ENCODE measurements at regions not wholly inside any gene's neighbourhood (a gene's known extent, or its start where the extent isn't known, plus 50 kb on each side); places are given as distances from the start of the nearest gene placed in this dataset.

- TF ChIP-seq TAF1 (IDR thresholded peaks at IDR 0.05; ENCODE audit: low read depth) (no peak), SMC3 (conservative IDR thresholded peaks at IDR 0.05; ENCODE audit: poor library complexity) (no peak)
- TF ChIP-seq, protein P1, sequence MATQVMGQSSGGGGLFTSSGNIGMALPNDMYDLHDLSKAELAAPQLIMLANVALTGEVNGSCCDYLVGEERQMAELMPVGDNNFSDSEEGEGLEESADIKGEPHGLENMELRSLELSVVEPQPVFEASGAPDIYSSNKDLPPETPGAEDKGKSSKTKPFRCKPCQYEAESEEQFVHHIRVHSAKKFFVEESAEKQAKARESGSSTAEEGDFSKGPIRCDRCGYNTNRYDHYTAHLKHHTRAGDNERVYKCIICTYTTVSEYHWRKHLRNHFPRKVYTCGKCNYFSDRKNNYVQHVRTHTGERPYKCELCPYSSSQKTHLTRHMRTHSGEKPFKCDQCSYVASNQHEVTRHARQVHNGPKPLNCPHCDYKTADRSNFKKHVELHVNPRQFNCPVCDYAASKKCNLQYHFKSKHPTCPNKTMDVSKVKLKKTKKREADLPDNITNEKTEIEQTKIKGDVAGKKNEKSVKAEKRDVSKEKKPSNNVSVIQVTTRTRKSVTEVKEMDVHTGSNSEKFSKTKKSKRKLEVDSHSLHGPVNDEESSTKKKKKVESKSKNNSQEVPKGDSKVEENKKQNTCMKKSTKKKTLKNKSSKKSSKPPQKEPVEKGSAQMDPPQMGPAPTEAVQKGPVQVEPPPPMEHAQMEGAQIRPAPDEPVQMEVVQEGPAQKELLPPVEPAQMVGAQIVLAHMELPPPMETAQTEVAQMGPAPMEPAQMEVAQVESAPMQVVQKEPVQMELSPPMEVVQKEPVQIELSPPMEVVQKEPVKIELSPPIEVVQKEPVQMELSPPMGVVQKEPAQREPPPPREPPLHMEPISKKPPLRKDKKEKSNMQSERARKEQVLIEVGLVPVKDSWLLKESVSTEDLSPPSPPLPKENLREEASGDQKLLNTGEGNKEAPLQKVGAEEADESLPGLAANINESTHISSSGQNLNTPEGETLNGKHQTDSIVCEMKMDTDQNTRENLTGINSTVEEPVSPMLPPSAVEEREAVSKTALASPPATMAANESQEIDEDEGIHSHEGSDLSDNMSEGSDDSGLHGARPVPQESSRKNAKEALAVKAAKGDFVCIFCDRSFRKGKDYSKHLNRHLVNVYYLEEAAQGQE (IDR thresholded peaks at IDR 0.05; ENCODE audit: borderline replicate concordance) = no peak
- Histone ChIP-seq H3K4me3 (ENCODE audit: low read length) (no peak overlapping the region), H3K4me2 (ENCODE audit: low read length) (no peak overlapping the region), H3K36me3 (ENCODE audit: insufficient read depth, low read length) (no peaks in the 10 kb centered on the region), H4K20me1 (ENCODE audit: insufficient read depth) (no peaks in the 10 kb centered on the region), H3K79me2 (replicated peaks; ENCODE audit: insufficient read depth, low read length) (no peaks in the 10 kb centered on the region), H3K9ac (ENCODE audit: low read length) (no peak overlapping the region), H3K27me3 (ENCODE audit: insufficient read depth, low read depth, low read length) (no peaks in the 10 kb centered on the region), H2AFZ (ENCODE audit: low read depth, low read length) (no peak overlapping the region), H3K9me3 (ENCODE audit: low read length) (no peaks in the 10 kb centered on the region), H3K9me2 (ENCODE audit: insufficient read depth, low read length) (no peaks in the 10 kb centered on the region), H3K27ac (ENCODE audit: low read length) (no peak overlapping the region), H3F3A (ENCODE audit: insufficient read depth, low read length, poor library complexity, severe bottlenecking) (no peaks in the 10 kb centered on the region)
These were observed 53.1 kb upstream of the RUNX3 start for GRCh38 chr1:24983006-24983680.

DNA sequence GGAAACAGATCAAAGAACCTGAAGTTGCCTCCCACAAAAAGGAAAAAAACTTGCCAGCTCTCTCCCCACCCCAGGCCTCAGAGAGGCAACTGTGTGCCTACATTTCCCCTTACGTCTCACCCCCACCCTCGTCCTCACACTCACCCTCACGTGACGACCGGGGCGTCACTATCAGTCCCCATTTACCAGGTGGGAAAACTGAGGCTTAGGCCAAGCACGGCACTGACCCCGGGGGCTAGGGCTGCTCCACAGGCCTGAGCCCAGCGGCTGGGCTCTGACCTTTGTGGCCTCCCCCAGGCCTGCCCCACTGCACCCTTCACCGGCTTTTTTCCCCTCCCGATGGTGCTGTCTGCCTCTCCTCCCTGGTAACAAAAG is 51.5 kb upstream of the RUNX3 start:
- H3K27me3 ChIP-seq (ENCODE audit: insufficient read depth, low read depth, low read length) = no peaks in the 10 kb centered on the region
- H3K79me2 ChIP-seq (replicated peaks; ENCODE audit: insufficient read depth, low read length) = no peaks in the 10 kb centered on the region
- no peaks in the 10 kb centered on the region for H3F3A ChIP-seq (ENCODE audit: insufficient read depth, low read length, poor library complexity, severe bottlenecking)

More for the DNA sequence above, 51.5 kb upstream of the RUNX3 start:
- H4K20me1 ChIP-seq (ENCODE audit: insufficient read depth) = no peaks in the 10 kb centered on the region
- no peak overlapping the region for H3K9ac ChIP-seq (ENCODE audit: low read length)
- no peak overlapping the region for H3K27ac ChIP-seq (ENCODE audit: low read length)
- H3K9me3 ChIP-seq (ENCODE audit: low read length) = no peaks in the 10 kb centered on the region
- H3K4me3 ChIP-seq (ENCODE audit: low read length) = no peak overlapping the region
- TF ChIP-seq EZH2 (IDR thresholded peaks at IDR 0.05; ENCODE audit: borderline replicate concordance, insufficient read depth, low read length, poor library complexity, severe bottlenecking) (no peak), SMC3 (conservative IDR thresholded peaks at IDR 0.05; ENCODE audit: poor library complexity) (no peak), TAF1 (IDR thresholded peaks at IDR 0.05; ENCODE audit: low read depth) (no peak), EP300 (conservative IDR thresholded peaks at IDR 0.05; ENCODE audit: poor library complexity, severe bottlenecking) (no peak), MXI1 (conservative IDR thresholded peaks at IDR 0.05; ENCODE audit: poor library complexity, severe bottlenecking) (no peak), RAD21 (conservative IDR thresholded peaks at IDR 0.05) (no peak), CTCF (IDR thresholded peaks at IDR 0.05; ENCODE audit: poor library complexity, severe bottlenecking) (no peak), POLR2AphosphoS5 (IDR thresholded peaks at IDR 0.05) (no peak)
- TF ChIP-seq, protein P1 (IDR thresholded peaks at IDR 0.05; ENCODE audit: borderline replicate concordance) = no peak
- no peaks in the 10 kb centered on the region for H3K36me3 ChIP-seq (ENCODE audit: insufficient read depth, low read length)
- H2AFZ ChIP-seq (ENCODE audit: low read depth, low read length) = no peak overlapping the region
- no peak overlapping the region for H3K4me2 ChIP-seq (ENCODE audit: low read length)
- no peaks in the 10 kb centered on the region for H3K9me2 ChIP-seq (ENCODE audit: insufficient read depth, low read length)
